GM23338 (cell line): ENCODE measurements at regions not wholly inside any gene's neighbourhood (a gene's known extent, or its start where the extent isn't known, plus 50 kb on each side); places are given as distances from the start of the nearest gene placed in this dataset.

Experiments used
- ATAC-seq: fragments of 200-7000 bp; cut with Tn5 transposase; 3 replicates; pipeline ENCODE4 v1.9.1; 2020
- DNase-seq: peaks from one replicate; pipeline ENCODE4 v3.0.0-alpha.2; 2015; ENCODE audit warnings: low spot score
- H2AFZ ChIP-seq: fragments of 200-600 bp; sonication (generic); 2 replicates; pipeline ENCODE4 v1.8.0; 2016; ENCODE audit warnings: antibody characterized with exemption, mild to moderate bottlenecking, moderate library complexity
- H3F3A ChIP-seq: fragments of 200-600 bp; sonication (generic); replicated peaks from 2 replicates; pipeline ENCODE4 v1.8.0; 2017; ENCODE audit warnings: antibody characterized with exemption, mixed run types, low read depth
- H3K27ac ChIP-seq: fragments of 200-600 bp; sonication (generic); 2 replicates; pipeline ENCODE4 v1.6.1; 2016; ENCODE audit warnings: low read depth
- H3K27me3 ChIP-seq: fragments of 200-600 bp; sonication (generic); 2 replicates; pipeline ENCODE4 v1.8.0; 2016; ENCODE audit warnings: mild to moderate bottlenecking, mixed run types, moderate library complexity; ENCODE audit not compliant: insufficient read depth
- H3K36me3 ChIP-seq: fragments of 200-600 bp; sonication (generic); 2 replicates; pipeline ENCODE4 v1.8.0; 2016; ENCODE audit warnings: mild to moderate bottlenecking; ENCODE audit not compliant: insufficient read depth
- H3K4me1 ChIP-seq: fragments of 200-600 bp; sonication (generic); 2 replicates; pipeline ENCODE4 v1.8.0; 2016; ENCODE audit warnings: mild to moderate bottlenecking, moderate library complexity; ENCODE audit not compliant: insufficient read depth
- H3K4me2 ChIP-seq: fragments of 200-600 bp; sonication (generic); 2 replicates; pipeline ENCODE4 v1.7.1; 2017; ENCODE audit warnings: mixed run types
- H3K4me3 ChIP-seq: fragments of 200-600 bp; sonication (generic); 2 replicates; pipeline ENCODE4 v1.6.1; 2016; ENCODE audit warnings: mixed run types
- H3K79me2 ChIP-seq: fragments of 200-600 bp; sonication (generic); replicated peaks from 2 replicates; pipeline ENCODE4 v1.8.0; 2017; ENCODE audit warnings: mild to moderate bottlenecking; ENCODE audit not compliant: insufficient read depth
- H3K9me2 ChIP-seq: fragments of 200-600 bp; sonication (generic); 2 replicates; pipeline ENCODE4 v1.8.0; 2017; ENCODE audit not compliant: insufficient read depth
- H4K20me1 ChIP-seq: fragments of 200-600 bp; sonication (generic); replicated peaks from 2 replicates; pipeline ENCODE4 v1.8.0; 2017; ENCODE audit warnings: mild to moderate bottlenecking; ENCODE audit not compliant: insufficient read depth
- H3K27ac Mint-ChIP-seq: 2 replicates; pipeline ENCODE4 v1.8.0; 2020; ENCODE audit warnings: inconsistent platforms, mild to moderate bottlenecking, moderate library complexity, mixed read lengths
- H3K27me3 Mint-ChIP-seq: 3 replicates; pipeline ENCODE4 v1.8.0; 2022; ENCODE audit warnings: low read depth, mild to moderate bottlenecking, moderate library complexity, mixed read lengths, inconsistent platforms; ENCODE audit not compliant: insufficient read depth, poor library complexity
- H3K36me3 Mint-ChIP-seq: 3 replicates; pipeline ENCODE4 v1.8.0; 2021; ENCODE audit warnings: low read depth, mild to moderate bottlenecking, inconsistent platforms, moderate library complexity, mixed read lengths
- H3K4me1 Mint-ChIP-seq: 3 replicates; pipeline ENCODE4 v1.8.0; 2020; ENCODE audit warnings: mild to moderate bottlenecking, inconsistent platforms, mixed read lengths
- H3K4me3 Mint-ChIP-seq: 3 replicates; pipeline ENCODE4 v1.8.0; 2021; ENCODE audit warnings: moderate library complexity, mild to moderate bottlenecking, inconsistent platforms, mixed read lengths
- H3K9me3 Mint-ChIP-seq: 3 replicates; pipeline ENCODE4 v1.8.0; 2020; ENCODE audit warnings: moderate library complexity, mild to moderate bottlenecking, inconsistent platforms, mixed read lengths
- CREB1 ChIP-seq: fragments of 250-450 bp; sonication (Bioruptor Pico); IDR thresholded peaks from 2 replicates; pipeline ENCODE4 v1.5.0; 2020; ENCODE audit warnings: low read depth, mild to moderate bottlenecking, moderate library complexity
- CTCF ChIP-seq, 2 experiments: fragments of 200-600 bp in 1 of 2; sonication (generic) in 1 of 2; conservative IDR thresholded peaks; 2 replicates each; pipeline versions ENCODE4 v1.5.1 to v1.6.1; 2016 to 2017; ENCODE audit warnings: antibody characterized with exemption in 2 of 2, low read depth in 2 of 2, mild to moderate bottlenecking in 2 of 2, moderate library complexity in 1 of 2
- ETS1 ChIP-seq: IDR thresholded peaks from 2 replicates; pipeline ENCODE4 v1.6.1; 2016; ENCODE audit warnings: antibody characterized with exemption
- EZH2 ChIP-seq: fragments of 200-600 bp; sonication (generic); IDR thresholded peaks from one replicate; pipeline ENCODE4 v1.8.0; 2017; ENCODE audit warnings: antibody characterized with exemption, mild to moderate bottlenecking, low read depth; ENCODE audit not compliant: unreplicated experiment
- EZH2phosphoT487 ChIP-seq: fragments of 200-600 bp; sonication (generic); IDR thresholded peaks from one replicate; pipeline ENCODE4 v1.8.1; 2018; ENCODE audit warnings: antibody characterized with exemption; ENCODE audit not compliant: unreplicated experiment
- JUNB ChIP-seq: IDR thresholded peaks from one replicate; pipeline ENCODE4 v1.6.1; 2016; ENCODE audit warnings: antibody characterized with exemption; ENCODE audit not compliant: unreplicated experiment
- NANOG ChIP-seq: IDR thresholded peaks from 2 replicates; pipeline ENCODE4 v1.6.1; 2016; ENCODE audit warnings: antibody characterized with exemption, borderline replicate concordance
- POLR2AphosphoS5 ChIP-seq: IDR thresholded peaks from 2 replicates; pipeline ENCODE4 v1.6.1; 2016; ENCODE audit warnings: antibody characterized with exemption, low read depth
- REST ChIP-seq: IDR thresholded peaks from one replicate; pipeline ENCODE4 v1.6.1; 2018; ENCODE audit warnings: antibody characterized with exemption; ENCODE audit not compliant: unreplicated experiment
- STAT1 ChIP-seq: IDR thresholded peaks from one replicate; pipeline ENCODE4 v1.6.1; 2016; ENCODE audit warnings: antibody characterized with exemption; ENCODE audit not compliant: unreplicated experiment
- ZNF114 ChIP-seq: fragments of 250-450 bp; sonication (Bioruptor Pico); IDR thresholded peaks from 2 replicates; pipeline ENCODE4 v1.5.0; 2020; ENCODE audit warnings: mild to moderate bottlenecking, moderate library complexity
- ZNF331 ChIP-seq: fragments of 250-450 bp; sonication (Bioruptor Pico); IDR thresholded peaks from 2 replicates; pipeline ENCODE4 v1.5.0; 2020; ENCODE audit warnings: low read depth, mild to moderate bottlenecking, moderate library complexity
- ZNF462 ChIP-seq: fragments of 250-450 bp; sonication (Bioruptor Pico); IDR thresholded peaks from 2 replicates; pipeline ENCODE4 v1.5.0; 2020; ENCODE audit warnings: mild to moderate bottlenecking, moderate library complexity

- Histone ChIP-seq H3K79me2 (no peaks in the 10 kb centered on the region), H3K9me2 (no peaks in the 10 kb centered on the region), H3K36me3 (no peaks in the 10 kb centered on the region), H4K20me1 (peaks cover 3% of the 10 kb centered on the region; the same call in 1 of the 2 replicates), H3K4me3 (no peak overlapping the region), H3K27me3 (peaks cover 55% of the 10 kb centered on the region), H3K4me1 (no peaks in the 10 kb centered on the region), H3K4me2 (no peak overlapping the region), H3F3A (no peaks in the 10 kb centered on the region), H2AFZ (no peak overlapping the region), H3K27ac (no peak overlapping the region)
- Mint-ChIP-seq H3K27ac (no peak overlapping the region), H3K36me3 (no peaks in the 10 kb centered on the region), H3K4me1 (peaks cover 11% of the 10 kb centered on the region), H3K27me3 (peaks cover 46% of the 10 kb centered on the region), H3K4me3 (no peak overlapping the region), H3K9me3 (no peaks in the 10 kb centered on the region)
- ATAC-seq (no peak), DNase-seq (no peak)
- TF ChIP-seq EZH2phosphoT487 (no peak), ZNF462 (CRISPR knock-in tag) (no peak), CREB1 (no peak), NANOG (no peak), CTCF (conservative IDR thresholded peaks at IDR 0.05; ENCODE audit: low read depth in 2 of 2) (no peak), EZH2 (no peak), ETS1 (no peak), REST (no peak), STAT1 (no peak), ZNF114 (CRISPR knock-in tag) (no peak), ZNF331 (CRISPR knock-in tag) (no peak), JUNB (no peak), POLR2AphosphoS5 (no peak)
These were observed 168.8 kb downstream of the RTP5 start for GRCh38 chr2:242038166-242038927.
